ENCODE measurements at regions not wholly inside any gene's neighbourhood (a gene's known extent, or its start where the extent isn't known, plus 50 kb on each side); places are given as distances from the start of the nearest gene placed in this dataset.

GRCh38 chr22:48486134-48486532 is 1341.5 kb downstream of the BRD1 start:
- Histone ChIP-seq H3K79me2 (ENCODE audit: control insufficient read depth, low read length) (no peaks in the 10 kb centered on the region), H3K4me2 (ENCODE audit: low read length) (no peak overlapping the region), H3K27me3 (ENCODE audit: control insufficient read depth, low read length) (no peaks in the 10 kb centered on the region), H4K20me1 (ENCODE audit: control insufficient read depth, insufficient read depth, low read depth, low read length) (no peaks in the 10 kb centered on the region), H3K36me3 (ENCODE audit: control insufficient read depth, low read length) (no peaks in the 10 kb centered on the region), H3K4me1 (ENCODE audit: control insufficient read depth, low read length) (no peaks in the 10 kb centered on the region), H3K9me3 (ENCODE audit: control insufficient read depth, insufficient read depth, low read length) (no peaks in the 10 kb centered on the region), H3K4me3 (ENCODE audit: low read length) (no peak overlapping the region), H3F3A (ENCODE audit: control insufficient read depth, insufficient read depth) (no peaks in the 10 kb centered on the region), H3K9me2 (replicated peaks; ENCODE audit: control insufficient read depth, low read length) (no peaks in the 10 kb centered on the region), H3K27ac (ENCODE audit: low read depth, low read length) (no peak overlapping the region)
- TF ChIP-seq EZH2phosphoT487 (IDR thresholded peaks at IDR 0.05; ENCODE audit: borderline replicate concordance, low read length) = no peak
- no peak for TF ChIP-seq CTCF (IDR thresholded peaks at IDR 0.05; ENCODE audit: low read depth, low read length, poor library complexity, severe bottlenecking)

GRCh38 chr22:48485149-48486133 is 1342.2 kb downstream of the BRD1 start:
- Histone ChIP-seq H3F3A (ENCODE audit: control insufficient read depth, insufficient read depth) (no peaks in the 10 kb centered on the region), H3K9me3 (ENCODE audit: control insufficient read depth, insufficient read depth, low read length) (no peaks in the 10 kb centered on the region), H4K20me1 (ENCODE audit: control insufficient read depth, insufficient read depth, low read depth, low read length) (no peaks in the 10 kb centered on the region), H3K36me3 (ENCODE audit: control insufficient read depth, low read length) (no peaks in the 10 kb centered on the region), H3K27ac (ENCODE audit: low read depth, low read length) (no peak overlapping the region), H3K4me1 (ENCODE audit: control insufficient read depth, low read length) (no peaks in the 10 kb centered on the region), H3K27me3 (ENCODE audit: control insufficient read depth, low read length) (no peaks in the 10 kb centered on the region), H3K79me2 (ENCODE audit: control insufficient read depth, low read length) (no peaks in the 10 kb centered on the region), H3K4me2 (ENCODE audit: low read length) (no peak overlapping the region), H3K4me3 (ENCODE audit: low read length) (no peak overlapping the region), H3K9me2 (replicated peaks; ENCODE audit: control insufficient read depth, low read length) (no peaks in the 10 kb centered on the region)
- TF ChIP-seq CTCF (IDR thresholded peaks at IDR 0.05; ENCODE audit: low read depth, low read length, poor library complexity, severe bottlenecking) (no peak), EZH2phosphoT487 (IDR thresholded peaks at IDR 0.05; ENCODE audit: borderline replicate concordance, low read length) (no peak)

- Histone ChIP-seq H3K4me2 (ENCODE audit: low read length) (no peak overlapping the region), H3K27ac (ENCODE audit: low read depth, low read length) (no peak overlapping the region)
Observed at GRCh38 chr22:48483764-48484528, 1343.7 kb downstream of the BRD1 start.

More at GRCh38 chr22:48483764-48484528, 1343.7 kb downstream of the BRD1 start:
- no peaks in the 10 kb centered on the region for H3K79me2 ChIP-seq (ENCODE audit: control insufficient read depth, low read length)
- no peaks in the 10 kb centered on the region for H3K27me3 ChIP-seq (ENCODE audit: control insufficient read depth, low read length)
- no peaks in the 10 kb centered on the region for H3K36me3 ChIP-seq (ENCODE audit: control insufficient read depth, low read length)
- H3K9me3 ChIP-seq (ENCODE audit: control insufficient read depth, insufficient read depth, low read length) = no peaks in the 10 kb centered on the region
- H3F3A ChIP-seq (ENCODE audit: control insufficient read depth, insufficient read depth) = no peaks in the 10 kb centered on the region
- H4K20me1 ChIP-seq (ENCODE audit: control insufficient read depth, insufficient read depth, low read depth, low read length) = no peaks in the 10 kb centered on the region
- no peaks in the 10 kb centered on the region for H3K9me2 ChIP-seq (replicated peaks; ENCODE audit: control insufficient read depth, low read length)
- H3K4me3 ChIP-seq (ENCODE audit: low read length) = no peak overlapping the region
- no peak for TF ChIP-seq CTCF (IDR thresholded peaks at IDR 0.05; ENCODE audit: low read depth, low read length, poor library complexity, severe bottlenecking)
- TF ChIP-seq EZH2phosphoT487 (IDR thresholded peaks at IDR 0.05; ENCODE audit: borderline replicate concordance, low read length) = no peak
- H3K4me1 ChIP-seq (ENCODE audit: control insufficient read depth, low read length) = no peaks in the 10 kb centered on the region
